Large intestine (tissue), 3 donors: ENCODE measurements at regions not wholly inside any gene's neighbourhood (a gene's known extent, or its start where the extent isn't known, plus 50 kb on each side); places are given as distances from the start of the nearest gene placed in this dataset.

ENCODE experiments used
- DNase-seq, 2 donors: peaks; one replicate each; pipeline versions ENCODE4 v3.0.0 to v3.0.0-alpha.2; 2013
- H3K27ac ChIP-seq: one replicate; pipeline ENCODE4 v1.5.1; 2013; ENCODE audit warnings: low read length
- H3K27me3 ChIP-seq: 2 replicates; pipeline ENCODE4 v1.6.1; 2013; ENCODE audit warnings: low read length; ENCODE audit not compliant: control insufficient read depth, insufficient read depth
- H3K36me3 ChIP-seq: 2 replicates; pipeline ENCODE4 v1.6.1; 2013; ENCODE audit warnings: low read length; ENCODE audit not compliant: control insufficient read depth, insufficient read depth
- H3K4me1 ChIP-seq: one replicate; pipeline ENCODE4 v1.6.1; 2013; ENCODE audit warnings: low read length; ENCODE audit not compliant: control insufficient read depth, insufficient read depth
- H3K4me3 ChIP-seq: one replicate; pipeline ENCODE4 v1.5.1; 2013; ENCODE audit warnings: low read length
- H3K9me3 ChIP-seq: one replicate; pipeline ENCODE4 v1.6.1; 2013; ENCODE audit warnings: mild to moderate bottlenecking, low read depth, low read length, moderate library complexity; ENCODE audit not compliant: control insufficient read depth
- WGBS: methylation state at CpG from one replicate; pipeline ENCODE4 v1.1.5; 2013; ENCODE audit warnings: low lambda C conversion rate; ENCODE audit not compliant: insufficient coverage; 5-methylcytosine and 5-hydroxymethylcytosine counted together

- no peaks in the 10 kb centered on the region for H3K27me3 ChIP-seq
- DNase-seq: peak; percentile 38 to 58
- H3K4me1 ChIP-seq: peaks cover 13% of the 10 kb centered on the region
- H3K36me3 ChIP-seq: no peaks in the 10 kb centered on the region
- WGBS: 100% methylated on average over 1 of the region's 6 CpGs
- H3K9me3 ChIP-seq: peaks cover 4% of the 10 kb centered on the region
- H3K27ac ChIP-seq: peak overlapping the region; percentile 63
- no peak overlapping the region for H3K4me3 ChIP-seq
Observed at GRCh38 chr15:96254173-96254572, 76.3 kb upstream of the NR2F2 start.

GRCh38 chr15:96255599-96255998 is 74.9 kb upstream of the NR2F2 start:
- WGBS: no CpG with 5 or more reads among the region's 1 CpG
- Histone ChIP-seq H3K9me3 (peaks cover 4% of the 10 kb centered on the region), H3K4me1 (peaks cover 18% of the 10 kb centered on the region), H3K27ac (no peak overlapping the region), H3K4me3 (no peak overlapping the region), H3K27me3 (no peaks in the 10 kb centered on the region), H3K36me3 (no peaks in the 10 kb centered on the region)
- DNase-seq: no peak

GRCh38 chr15:96261575-96262034 is 68.9 kb upstream of the NR2F2 start:
- H3K36me3 ChIP-seq: no peaks in the 10 kb centered on the region
- H3K4me1 ChIP-seq: peaks cover 50% of the 10 kb centered on the region
- H3K27me3 ChIP-seq: no peaks in the 10 kb centered on the region
- WGBS: 0% methylated on average over 1 of the region's 4 CpGs
- peak; percentile 38 to 79 for DNase-seq
- H3K27ac ChIP-seq: peak overlapping the region; percentile 96
- H3K4me3 ChIP-seq: no peak overlapping the region
- H3K9me3 ChIP-seq: no peaks in the 10 kb centered on the region

GRCh38 chr15:96262097-96262496 is 68.4 kb upstream of the NR2F2 start:
- H3K4me1 ChIP-seq: peaks cover 50% of the 10 kb centered on the region
- peak overlapping the region; percentile 96 for H3K27ac ChIP-seq
- no peaks in the 10 kb centered on the region for H3K27me3 ChIP-seq
- no peak overlapping the region for H3K4me3 ChIP-seq
- 60% methylated on average over 1 of the region's 4 CpGs for WGBS
- H3K36me3 ChIP-seq: no peaks in the 10 kb centered on the region
- no peak for DNase-seq
- no peaks in the 10 kb centered on the region for H3K9me3 ChIP-seq

GRCh38 chr15:96262549-96263489 is 67.7 kb upstream of the NR2F2 start:
- Histone ChIP-seq H3K27me3 (no peaks in the 10 kb centered on the region), H3K4me1 (peaks cover 50% of the 10 kb centered on the region), H3K9me3 (no peaks in the 10 kb centered on the region), H3K4me3 (no peak overlapping the region), H3K36me3 (no peaks in the 10 kb centered on the region), H3K27ac (peak overlapping the region; percentile 96)
- WGBS: no CpG with 5 or more reads among the region's 10 CpGs
- peak; percentile 64 to 75 for DNase-seq

GRCh38 chr15:96264351-96264798 is 66.1 kb upstream of the NR2F2 start:
- Histone ChIP-seq H3K27me3 (no peaks in the 10 kb centered on the region), H3K4me1 (peaks cover 50% of the 10 kb centered on the region), H3K4me3 (no peak overlapping the region), H3K9me3 (no peaks in the 10 kb centered on the region), H3K27ac (peak overlapping the region; percentile 96), H3K36me3 (no peaks in the 10 kb centered on the region)
- peak; percentile 95 to 98 for DNase-seq
- WGBS: no CpG with 5 or more reads among the region's 1 CpG

- peaks cover 49% of the 10 kb centered on the region for H3K4me1 ChIP-seq
- 0% methylated on average over 1 of the region's 8 CpGs for WGBS
Observed at GRCh38 chr15:96264801-96265515, 65.5 kb upstream of the NR2F2 start.

GRCh38 chr15:96266456-96266855 is 64.0 kb upstream of the NR2F2 start:
- Histone ChIP-seq H3K27me3 (no peaks in the 10 kb centered on the region), H3K9me3 (no peaks in the 10 kb centered on the region), H3K4me3 (no peak overlapping the region), H3K4me1 (peaks cover 38% of the 10 kb centered on the region), H3K36me3 (no peaks in the 10 kb centered on the region), H3K27ac (no peak overlapping the region)
- WGBS: 94% methylated on average over 5 of the region's 5 CpGs
- no peak for DNase-seq

More at GRCh38 chr15:96264801-96265515, 65.5 kb upstream of the NR2F2 start:
- no peaks in the 10 kb centered on the region for H3K27me3 ChIP-seq
- no peaks in the 10 kb centered on the region for H3K9me3 ChIP-seq
- no peaks in the 10 kb centered on the region for H3K36me3 ChIP-seq
- DNase-seq: peak in 1 of 2 donors; percentile 44
- H3K27ac ChIP-seq: peak overlapping the region; percentile 96
- H3K4me3 ChIP-seq: no peak overlapping the region

GRCh38 chr15:96267463-96267862 is 63.0 kb upstream of the NR2F2 start:
- no peak for DNase-seq
- Histone ChIP-seq H3K9me3 (no peaks in the 10 kb centered on the region), H3K27ac (no peak overlapping the region), H3K27me3 (no peaks in the 10 kb centered on the region), H3K4me1 (peaks cover 30% of the 10 kb centered on the region), H3K4me3 (no peak overlapping the region), H3K36me3 (no peaks in the 10 kb centered on the region)
- no CpG with 5 or more reads among the region's 4 CpGs for WGBS

GRCh38 chr15:96268442-96269204 is 61.9 kb upstream of the NR2F2 start:
- H3K36me3 ChIP-seq: no peaks in the 10 kb centered on the region
- peaks cover 20% of the 10 kb centered on the region for H3K4me1 ChIP-seq
- H3K27ac ChIP-seq: no peak overlapping the region
- no peaks in the 10 kb centered on the region for H3K27me3 ChIP-seq
- WGBS: 88% methylated on average over 1 of the region's 14 CpGs
- H3K9me3 ChIP-seq: no peaks in the 10 kb centered on the region
- no peak overlapping the region for H3K4me3 ChIP-seq
- no peak for DNase-seq
